IMR-90 (cell line): ENCODE measurements at regions not wholly inside any gene's neighbourhood (a gene's known extent, or its start where the extent isn't known, plus 50 kb on each side); places are given as distances from the start of the nearest gene placed in this dataset.

Experiments
- ATAC-seq: fragments of 200-7000 bp; cut with Tn5 transposase; 2 replicates; pipeline ENCODE4 v1.9.1; 2020; ENCODE audit warnings: low read depth, mild to moderate bottlenecking, moderate library complexity
- BruUV-seq: library from RNA; stranded (reverse); fragments of 400-500 nt; replicated peaks from 2 replicates; lab custom pipeline; 2021; lab: Mats Ljungman, UMichigan
- CTCF ChIA-PET: fragments of 300-600 bp; formaldehyde crosslinking; extraction: SDS; loops from one replicate; lab custom pipeline; 2021; ENCODE audit warnings: antibody characterized with exemption; lab: Yijun Ruan, JAX
- POLR2A ChIA-PET: fragments of 300-600 bp; sonication (Branson Sonifier 250); formaldehyde crosslinking; loops from one replicate; lab custom pipeline; 2022; ENCODE audit warnings: antibody characterized with exemption; ENCODE audit not compliant: unreplicated experiment; lab: Charles Lee
- DNase-seq: peaks from one replicate; pipeline ENCODE4 v3.0.0; 2013
- H2AFZ ChIP-seq: replicated peaks from 2 replicates; pipeline ENCODE3; 2013; ENCODE audit warnings: low read length, mild to moderate bottlenecking; ENCODE audit not compliant: poor library complexity
- H2AK5ac ChIP-seq: 2 replicates; pipeline ENCODE4 v1.6.1; 2013; ENCODE audit warnings: low read depth, low read length, inconsistent platforms
- H2AK9ac ChIP-seq: replicated peaks from 2 replicates; pipeline ENCODE3; 2013; ENCODE audit warnings: mild to moderate bottlenecking, low read depth, low read length, moderate library complexity; ENCODE audit not compliant: poor library complexity
- H2BK120ac ChIP-seq: 2 replicates; pipeline ENCODE4 v1.6.1; 2013; ENCODE audit warnings: low read depth, low read length, inconsistent platforms
- H2BK15ac ChIP-seq: 3 replicates; pipeline ENCODE4 v1.6.1; 2013; ENCODE audit warnings: low read depth, low read length, inconsistent platforms
- H2BK20ac ChIP-seq: 2 replicates; pipeline ENCODE4 v1.6.1; 2013; ENCODE audit warnings: low read depth, mild to moderate bottlenecking, inconsistent platforms, low read length, moderate library complexity
- H2BK5ac ChIP-seq: 2 replicates; pipeline ENCODE4 v1.6.1; 2013; ENCODE audit warnings: mild to moderate bottlenecking, low read depth, low read length, inconsistent platforms; ENCODE audit not compliant: poor library complexity, severe bottlenecking
- H3K14ac ChIP-seq: replicated peaks from 2 replicates; pipeline ENCODE4 v1.6.1; 2013; ENCODE audit warnings: low read depth, low read length, inconsistent platforms
- H3K18ac ChIP-seq: 2 replicates; pipeline ENCODE4 v1.6.1; 2013; ENCODE audit warnings: low read depth, low read length, control low read depth
- H3K23ac ChIP-seq: 2 replicates; pipeline ENCODE4 v1.6.1; 2013; ENCODE audit warnings: low read depth, low read length, inconsistent platforms
- H3K27ac ChIP-seq: 2 replicates; pipeline ENCODE4 v1.5.1; 2013; ENCODE audit warnings: mild to moderate bottlenecking, control low read depth, low read length; ENCODE audit not compliant: insufficient read depth
- H3K27me3 ChIP-seq: 2 replicates; pipeline ENCODE4 v1.6.1; 2013; ENCODE audit warnings: low read length; ENCODE audit not compliant: control insufficient read depth, insufficient read depth
- H3K36me3 ChIP-seq: 2 replicates; pipeline ENCODE4 v1.6.1; 2013; ENCODE audit warnings: low read length, mixed read lengths; ENCODE audit not compliant: control insufficient read depth, insufficient read depth
- H3K4ac ChIP-seq: 2 replicates; pipeline ENCODE4 v1.6.1; 2013; ENCODE audit warnings: low read depth, low read length, inconsistent platforms
- H3K4me1 ChIP-seq: 2 replicates; pipeline ENCODE4 v1.6.1; 2013; ENCODE audit warnings: low read length, mixed read lengths; ENCODE audit not compliant: control insufficient read depth, insufficient read depth
- H3K4me2 ChIP-seq: 2 replicates; pipeline ENCODE4 v1.6.1; 2013; ENCODE audit warnings: low read depth, mild to moderate bottlenecking, control low read depth, low read length, moderate library complexity
- H3K4me3 ChIP-seq: 2 replicates; pipeline ENCODE4 v1.5.1; 2013; ENCODE audit warnings: low read depth, mild to moderate bottlenecking, control low read depth, low read length, moderate library complexity; ENCODE audit not compliant: insufficient read depth
- H3K56ac ChIP-seq: 2 replicates; pipeline ENCODE4 v1.6.1; 2013; ENCODE audit warnings: low read length, inconsistent platforms; ENCODE audit not compliant: insufficient read depth; ENCODE audit errors: extremely low read depth
- H3K79me1 ChIP-seq, 2 experiments: 2 replicates each; pipeline ENCODE4 v1.6.1; 2013; ENCODE audit warnings: low read length in 2 of 2, inconsistent platforms in 1 of 2, low read depth in 1 of 2
- H3K9ac ChIP-seq: 2 replicates; pipeline ENCODE4 v1.6.1; 2013; ENCODE audit warnings: low read depth, low read length, control low read depth
- H3K9me1 ChIP-seq: 2 replicates; pipeline ENCODE4 v1.6.1; 2013; ENCODE audit warnings: low read length, inconsistent platforms; ENCODE audit not compliant: insufficient read depth
- H3K9me3 ChIP-seq: 2 replicates; pipeline ENCODE4 v1.6.1; 2013; ENCODE audit warnings: low read length; ENCODE audit not compliant: control insufficient read depth, insufficient read depth
- H4K20me1 ChIP-seq: 2 replicates; pipeline ENCODE4 v1.6.1; 2013; ENCODE audit warnings: low read length, inconsistent platforms; ENCODE audit not compliant: insufficient read depth
- H4K5ac ChIP-seq: 2 replicates; pipeline ENCODE4 v1.6.1; 2013; ENCODE audit warnings: mild to moderate bottlenecking, low read depth, low read length, control low read depth
- H4K8ac ChIP-seq, 2 experiments: 2 replicates each; pipeline ENCODE4 v1.6.1; 2013; ENCODE audit warnings: low read depth in 2 of 2, low read length in 2 of 2, control low read depth in 1 of 2, inconsistent platforms in 1 of 2
- H4K91ac ChIP-seq: 2 replicates; pipeline ENCODE4 v1.6.1; 2013; ENCODE audit warnings: low read depth, low read length, inconsistent platforms; ENCODE audit not compliant: insufficient read depth
- BHLHE40 ChIP-seq: fragments of 150-350 bp; IDR thresholded peaks from 2 replicates; pipeline ENCODE4 v1.6.1; 2016; ENCODE audit warnings: mild to moderate bottlenecking, low read depth, low read length
- CEBPB ChIP-seq: IDR thresholded peaks from 2 replicates; pipeline ENCODE4 v1.6.1; 2012; ENCODE audit warnings: low read depth, low read length, improper control_type of control experiment
- CHD1 ChIP-seq: IDR thresholded peaks from 2 replicates; pipeline ENCODE4 v1.6.1; 2012; ENCODE audit warnings: low read depth, low read length, improper control_type of control experiment
- FOS ChIP-seq: fragments of 150-350 bp; IDR thresholded peaks from 2 replicates; pipeline ENCODE4 v1.6.1; 2016; ENCODE audit warnings: low read depth, low read length
- MAFK ChIP-seq: IDR thresholded peaks from 2 replicates; pipeline ENCODE4 v1.6.1; 2012; ENCODE audit warnings: low read depth, low read length, improper control_type of control experiment
- MAZ ChIP-seq: IDR thresholded peaks from 2 replicates; pipeline ENCODE4 v1.6.1; 2012; ENCODE audit warnings: low read depth, mild to moderate bottlenecking, low read length, improper control_type of control experiment, moderate library complexity, borderline replicate concordance
- MXI1 ChIP-seq: IDR thresholded peaks from 2 replicates; pipeline ENCODE4 v1.6.1; 2012; ENCODE audit warnings: low read depth, mild to moderate bottlenecking, low read length, moderate library complexity, borderline replicate concordance
- NFE2L2 ChIP-seq: fragments of 150-350 bp; IDR thresholded peaks from 2 replicates; pipeline ENCODE4 v1.6.1; 2016; ENCODE audit warnings: low read depth, mild to moderate bottlenecking, low read length
- POLR2A ChIP-seq: IDR thresholded peaks from 2 replicates; pipeline ENCODE4 v1.6.1; 2012; ENCODE audit warnings: mild to moderate bottlenecking, low read depth, low read length
- RAD21 ChIP-seq: IDR thresholded peaks from 2 replicates; pipeline ENCODE4 v1.6.1; 2012; ENCODE audit warnings: low read length, improper control_type of control experiment
- RCOR1 ChIP-seq: IDR thresholded peaks from 2 replicates; pipeline ENCODE4 v1.6.1; 2012; ENCODE audit warnings: mild to moderate bottlenecking, low read length, improper control_type of control experiment; ENCODE audit not compliant: insufficient replicate concordance
- RFX5 ChIP-seq: IDR thresholded peaks from 2 replicates; pipeline ENCODE4 v1.8.0; 2012; ENCODE audit warnings: low read depth, mild to moderate bottlenecking, low read length, moderate library complexity
- SMC3 ChIP-seq: fragments of 150-350 bp; IDR thresholded peaks from 2 replicates; pipeline ENCODE4 v1.6.1; 2016; ENCODE audit warnings: low read depth, mild to moderate bottlenecking, antibody characterized with exemption, low read length, moderate library complexity
- WGBS, 2 experiments: methylation state at CpG; one replicate each; pipeline versions ENCODE4 v1.1.5 to v1.1.7; 2013; ENCODE audit warnings: missing lambda C conversion rate in 2 of 2; ENCODE audit not compliant: insufficient read length in 1 of 2; ENCODE audit errors: extremely low coverage in 2 of 2; 5-methylcytosine and 5-hydroxymethylcytosine counted together
- dilution Hi-C: fragments of 300-500 bp; cut with HindIII; formaldehyde crosslinking; loops from one replicate; pipeline ENCODE4 v1.14.3; 2018; ENCODE audit warnings: low sequenced_read_pairs; ENCODE audit not compliant: unreplicated experiment
- in situ Hi-C: fragments of 300-500 bp; cut with MboI; formaldehyde crosslinking; loops from 3 replicates; pipeline ENCODE4 v1.14.3; 2019; ENCODE audit warnings: low sequenced_read_pairs, inconsistent platforms, mixed read lengths
- intact Hi-C: fragments of 100-400 bp; cut with micrococcal nuclease; formaldehyde crosslinking; loops from 2 replicates; pipeline ENCODE4 v1.10.0; 2022
- TF ChIP-seq, protein P1 (sequence below): fragments of 150-350 bp; IDR thresholded peaks from 2 replicates; pipeline ENCODE4 v1.6.1; 2016; ENCODE audit warnings: low read depth, mild to moderate bottlenecking, low read length, moderate library complexity, borderline replicate concordance
- TF ChIP-seq, protein P2 (sequence below): conservative IDR thresholded peaks from 2 replicates; pipeline ENCODE4 v1.5.1; 2012; ENCODE audit warnings: mild to moderate bottlenecking, low read depth, low read length, improper control_type of control experiment
- TF ChIP-seq, protein P3 (sequence below): fragments of 150-350 bp; IDR thresholded peaks from 2 replicates; pipeline ENCODE4 v1.6.1; 2017; ENCODE audit warnings: mild to moderate bottlenecking, antibody characterized with exemption, low read length, low read depth

DNA sequence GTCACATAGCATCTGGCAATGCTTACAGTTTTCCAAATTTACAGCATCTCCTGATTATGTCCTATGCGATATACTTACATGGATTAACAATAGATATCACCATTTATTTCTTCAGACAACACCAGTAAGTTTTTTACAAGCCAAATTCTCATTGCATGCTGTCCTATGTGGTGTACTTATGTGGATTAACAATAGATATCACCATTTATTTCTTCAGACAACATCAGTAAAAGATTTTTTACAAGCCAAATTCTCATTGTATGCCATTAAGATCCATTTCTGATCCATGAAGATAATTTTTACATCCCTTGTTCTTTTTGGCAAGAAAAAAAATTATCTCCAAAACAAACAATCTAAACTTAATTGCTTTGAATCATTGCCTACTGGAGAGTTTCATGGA is 340.9 kb downstream of the KCNN2 start:
- Histone ChIP-seq H2BK5ac (no peak overlapping the region), H2BK120ac (no peak overlapping the region), H3K9me1 (no peaks in the 10 kb centered on the region), H2AK9ac (no peak overlapping the region), H4K8ac (no peak overlapping the region), H3K4me2 (no peak overlapping the region), H2AK5ac (no peak overlapping the region), H3K18ac (no peak overlapping the region), H3K79me1 (no peaks in the 10 kb centered on the region), H3K56ac (no peak overlapping the region), H3K9me3 (peaks cover 2% of the 10 kb centered on the region), H3K4me3 (no peak overlapping the region), H3K23ac (no peak overlapping the region), H3K36me3 (no peaks in the 10 kb centered on the region), H3K9ac (no peak overlapping the region), H2AFZ (no peak overlapping the region), H3K27me3 (no peaks in the 10 kb centered on the region), H4K20me1 (no peaks in the 10 kb centered on the region), H3K27ac (no peak overlapping the region), H3K4ac (no peak overlapping the region), H2BK20ac (no peak overlapping the region), H4K91ac (no peak overlapping the region), H2BK15ac (no peak overlapping the region), H4K5ac (no peak overlapping the region), H3K4me1 (no peaks in the 10 kb centered on the region), H3K14ac (no peak overlapping the region)
- WGBS, 2 experiments = no CpG with 5 or more reads among the region's 1 CpG
- in situ Hi-C loops = no loop called here
- intact Hi-C loops = no loop called here
- ATAC-seq (no peak), DNase-seq (no peak)
- POLR2A ChIA-PET = no interaction called here
- CTCF ChIA-PET = no interaction called here
- dilution Hi-C loops = no loop called here
- BruUV-seq = no TSS peak
- no peak for TF ChIP-seq RCOR1
- no peak for TF ChIP-seq SMC3
- TF ChIP-seq RFX5 = no peak
- no peak for TF ChIP-seq FOS
- no peak for TF ChIP-seq CHD1
- no peak for TF ChIP-seq MAFK
- no peak for TF ChIP-seq MXI1
- TF ChIP-seq, protein P1, sequence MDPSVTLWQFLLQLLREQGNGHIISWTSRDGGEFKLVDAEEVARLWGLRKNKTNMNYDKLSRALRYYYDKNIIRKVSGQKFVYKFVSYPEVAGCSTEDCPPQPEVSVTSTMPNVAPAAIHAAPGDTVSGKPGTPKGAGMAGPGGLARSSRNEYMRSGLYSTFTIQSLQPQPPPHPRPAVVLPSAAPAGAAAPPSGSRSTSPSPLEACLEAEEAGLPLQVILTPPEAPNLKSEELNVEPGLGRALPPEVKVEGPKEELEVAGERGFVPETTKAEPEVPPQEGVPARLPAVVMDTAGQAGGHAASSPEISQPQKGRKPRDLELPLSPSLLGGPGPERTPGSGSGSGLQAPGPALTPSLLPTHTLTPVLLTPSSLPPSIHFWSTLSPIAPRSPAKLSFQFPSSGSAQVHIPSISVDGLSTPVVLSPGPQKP = no peak
- no peak for TF ChIP-seq BHLHE40
- TF ChIP-seq NFE2L2 = no peak
- TF ChIP-seq MAZ = no peak
- no peak for TF ChIP-seq RAD21
- TF ChIP-seq, protein P2, sequence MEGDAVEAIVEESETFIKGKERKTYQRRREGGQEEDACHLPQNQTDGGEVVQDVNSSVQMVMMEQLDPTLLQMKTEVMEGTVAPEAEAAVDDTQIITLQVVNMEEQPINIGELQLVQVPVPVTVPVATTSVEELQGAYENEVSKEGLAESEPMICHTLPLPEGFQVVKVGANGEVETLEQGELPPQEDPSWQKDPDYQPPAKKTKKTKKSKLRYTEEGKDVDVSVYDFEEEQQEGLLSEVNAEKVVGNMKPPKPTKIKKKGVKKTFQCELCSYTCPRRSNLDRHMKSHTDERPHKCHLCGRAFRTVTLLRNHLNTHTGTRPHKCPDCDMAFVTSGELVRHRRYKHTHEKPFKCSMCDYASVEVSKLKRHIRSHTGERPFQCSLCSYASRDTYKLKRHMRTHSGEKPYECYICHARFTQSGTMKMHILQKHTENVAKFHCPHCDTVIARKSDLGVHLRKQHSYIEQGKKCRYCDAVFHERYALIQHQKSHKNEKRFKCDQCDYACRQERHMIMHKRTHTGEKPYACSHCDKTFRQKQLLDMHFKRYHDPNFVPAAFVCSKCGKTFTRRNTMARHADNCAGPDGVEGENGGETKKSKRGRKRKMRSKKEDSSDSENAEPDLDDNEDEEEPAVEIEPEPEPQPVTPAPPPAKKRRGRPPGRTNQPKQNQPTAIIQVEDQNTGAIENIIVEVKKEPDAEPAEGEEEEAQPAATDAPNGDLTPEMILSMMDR = no peak
- no peak for TF ChIP-seq POLR2A
- TF ChIP-seq, protein P3, sequence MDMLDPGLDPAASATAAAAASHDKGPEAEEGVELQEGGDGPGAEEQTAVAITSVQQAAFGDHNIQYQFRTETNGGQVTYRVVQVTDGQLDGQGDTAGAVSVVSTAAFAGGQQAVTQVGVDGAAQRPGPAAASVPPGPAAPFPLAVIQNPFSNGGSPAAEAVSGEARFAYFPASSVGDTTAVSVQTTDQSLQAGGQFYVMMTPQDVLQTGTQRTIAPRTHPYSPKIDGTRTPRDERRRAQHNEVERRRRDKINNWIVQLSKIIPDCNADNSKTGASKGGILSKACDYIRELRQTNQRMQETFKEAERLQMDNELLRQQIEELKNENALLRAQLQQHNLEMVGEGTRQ = no peak
- no peak for TF ChIP-seq CEBPB
